ENCODE measurements at regions not wholly inside any gene's neighbourhood (a gene's known extent, or its start where the extent isn't known, plus 50 kb on each side); places are given as distances from the start of the nearest gene placed in this dataset.

DNA sequence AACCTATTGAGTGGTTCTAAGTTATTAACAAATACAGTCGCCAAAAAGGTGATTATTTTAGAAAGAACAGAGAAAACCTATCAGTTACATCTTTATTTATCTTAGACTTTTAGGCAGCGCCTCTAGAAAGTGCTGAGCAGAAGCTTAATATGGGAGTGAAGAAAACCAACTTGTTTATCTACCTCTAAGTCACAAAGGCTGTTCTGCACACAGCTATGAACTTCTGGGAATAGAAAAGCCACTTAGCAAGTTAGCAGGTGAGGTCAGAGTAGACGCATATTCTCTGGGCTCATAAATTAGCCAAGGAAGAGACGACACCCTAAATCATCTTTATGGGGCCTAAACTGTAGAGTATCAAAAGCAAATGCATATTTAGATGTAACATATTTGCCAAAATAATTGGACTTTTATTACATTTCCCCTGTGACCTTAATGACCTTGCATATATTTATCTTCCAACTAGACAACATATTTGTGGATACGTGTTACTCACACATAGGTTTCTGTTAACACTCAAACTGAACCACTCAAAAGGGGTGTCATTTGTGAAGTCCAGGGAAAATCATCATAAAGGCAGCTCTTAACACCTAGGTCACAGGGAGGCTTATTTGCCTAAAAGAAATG is 267.1 kb downstream of the ADGB start:
- TF ChIP-seq, protein P1, sequence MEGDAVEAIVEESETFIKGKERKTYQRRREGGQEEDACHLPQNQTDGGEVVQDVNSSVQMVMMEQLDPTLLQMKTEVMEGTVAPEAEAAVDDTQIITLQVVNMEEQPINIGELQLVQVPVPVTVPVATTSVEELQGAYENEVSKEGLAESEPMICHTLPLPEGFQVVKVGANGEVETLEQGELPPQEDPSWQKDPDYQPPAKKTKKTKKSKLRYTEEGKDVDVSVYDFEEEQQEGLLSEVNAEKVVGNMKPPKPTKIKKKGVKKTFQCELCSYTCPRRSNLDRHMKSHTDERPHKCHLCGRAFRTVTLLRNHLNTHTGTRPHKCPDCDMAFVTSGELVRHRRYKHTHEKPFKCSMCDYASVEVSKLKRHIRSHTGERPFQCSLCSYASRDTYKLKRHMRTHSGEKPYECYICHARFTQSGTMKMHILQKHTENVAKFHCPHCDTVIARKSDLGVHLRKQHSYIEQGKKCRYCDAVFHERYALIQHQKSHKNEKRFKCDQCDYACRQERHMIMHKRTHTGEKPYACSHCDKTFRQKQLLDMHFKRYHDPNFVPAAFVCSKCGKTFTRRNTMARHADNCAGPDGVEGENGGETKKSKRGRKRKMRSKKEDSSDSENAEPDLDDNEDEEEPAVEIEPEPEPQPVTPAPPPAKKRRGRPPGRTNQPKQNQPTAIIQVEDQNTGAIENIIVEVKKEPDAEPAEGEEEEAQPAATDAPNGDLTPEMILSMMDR (IDR thresholded peaks at IDR 0.05) = no peak
- TF ChIP-seq POLR2A (IDR thresholded peaks at IDR 0.05) (no peak), EP300 (IDR thresholded peaks at IDR 0.05) (no peak)

Measured in ovary (tissue), 3 donors.